ENCODE measurements at regions not wholly inside any gene's neighbourhood (a gene's known extent, or its start where the extent isn't known, plus 50 kb on each side); places are given as distances from the start of the nearest gene placed in this dataset.

GRCh38 chr5:15002173-15002572 lies 130.6 kb upstream of the ANKH start:
- TF ChIP-seq CTCF (optimal IDR thresholded peaks at IDR 0.05 in 1 of 3, IDR thresholded peaks at IDR 0.05 in 1 of 3, conservative IDR thresholded peaks at IDR 0.05 in 1 of 3; ENCODE audit: extremely low read depth in 1 of 3, insufficient read depth in 2 of 3, low read length in 3 of 3) = no peak
- no peak for TF ChIP-seq EZH2 (IDR thresholded peaks at IDR 0.05; ENCODE audit: low read length)
